ENCODE measurements at regions not wholly inside any gene's neighbourhood (a gene's known extent, or its start where the extent isn't known, plus 50 kb on each side); places are given as distances from the start of the nearest gene placed in this dataset.

DNA sequence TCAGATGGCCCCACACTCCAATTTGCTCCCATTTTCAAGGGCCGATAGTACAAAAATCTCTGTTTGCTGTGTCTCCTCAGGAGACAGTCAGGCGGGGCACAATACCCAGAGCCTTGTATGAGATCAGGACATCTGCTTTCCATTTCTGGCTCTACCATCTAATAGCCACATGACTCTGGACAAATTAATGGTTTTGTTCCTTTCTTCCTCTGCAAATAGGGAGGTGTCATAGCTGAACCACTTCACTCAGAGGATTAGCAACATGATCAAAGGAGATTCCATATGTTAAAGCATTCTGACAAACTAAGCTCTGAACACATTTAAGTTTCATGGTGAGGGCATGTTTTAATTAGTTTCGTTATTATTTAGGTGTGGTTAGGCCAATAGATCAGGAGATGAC is 602.1 kb upstream of the SYT4 start:
- DNase-seq (ENCODE audit: low spot score): no peak
- Histone ChIP-seq H2BK12ac (ENCODE audit: low read length) (no peak overlapping the region), H3K27ac (replicated peaks; ENCODE audit: low read length) (no peak overlapping the region), H3K14ac (ENCODE audit: low read length) (no peak overlapping the region), H3K27me3 (ENCODE audit: control insufficient read depth in 3 of 3, insufficient read depth in 3 of 3, low read depth in 1 of 3, low read length in 3 of 3) (no peaks in the 10 kb centered on the region), H3K4me3 (ENCODE audit: low read length in 2 of 2) (no peak overlapping the region), H2BK15ac (ENCODE audit: low read length) (no peak overlapping the region), H3K9ac (ENCODE audit: low read depth, low read length, poor library complexity) (no peak overlapping the region), H3K79me1 (ENCODE audit: low read depth, low read length) (no peaks in the 10 kb centered on the region), H2BK5ac (ENCODE audit: low read length) (no peak overlapping the region), H4K8ac (ENCODE audit: low read depth, low read length) (no peak overlapping the region), H2AFZ (ENCODE audit: low read length) (no peak overlapping the region), H3K9me3 (replicated peaks in 1 of 2; ENCODE audit: control insufficient read depth in 2 of 2, insufficient read depth in 1 of 2, low read depth in 1 of 2, low read length in 2 of 2) (no peaks in the 10 kb centered on the region), H3K4me1 (ENCODE audit: control insufficient read depth in 2 of 2, insufficient read depth in 1 of 2, low read depth in 1 of 2, low read length in 2 of 2) (peaks cover 0 to 4% of the 10 kb centered on the region in 2 donors), H2AK5ac (ENCODE audit: low read depth, low read length) (no peak overlapping the region), H3K36me3 (replicated peaks in 1 of 2; ENCODE audit: control insufficient read depth in 2 of 2, insufficient read depth in 2 of 2, low read length in 2 of 2) (no peaks in the 10 kb centered on the region), H3K4ac (ENCODE audit: low read length) (no peak overlapping the region), H4K91ac (ENCODE audit: low read depth, low read length, poor library complexity) (no peak overlapping the region), H2BK120ac (ENCODE audit: low read depth, low read length) (no peak overlapping the region), H3K4me2 (ENCODE audit: insufficient read depth, low read length, poor library complexity, severe bottlenecking) (no peak overlapping the region), H3K23ac (ENCODE audit: low read depth, low read length, poor library complexity) (no peak overlapping the region), H3K18ac (ENCODE audit: low read length) (no peak overlapping the region)
- WGBS, 2 donors (ENCODE audit: extremely low coverage in 2 of 2, insufficient read length in 2 of 2, insufficient replicate concordance in 1 of 2): no CpG with 5 or more reads among the region's 3 CpGs

GRCh38 chr18:43882358-43883055 is 605.2 kb upstream of the SYT4 start:
- H3K18ac ChIP-seq (ENCODE audit: low read length): no peak overlapping the region
- H3K4me1 ChIP-seq (ENCODE audit: control insufficient read depth in 2 of 2, insufficient read depth in 1 of 2, low read depth in 1 of 2, low read length in 2 of 2): peaks cover under 1 to 2% of the 10 kb centered on the region in 2 donors
- no peak overlapping the region for H2BK5ac ChIP-seq (ENCODE audit: low read length)
- H4K91ac ChIP-seq (ENCODE audit: low read depth, low read length, poor library complexity): no peak overlapping the region
- H3K27ac ChIP-seq (replicated peaks; ENCODE audit: low read length): no peak overlapping the region
- H4K8ac ChIP-seq (ENCODE audit: low read depth, low read length): no peak overlapping the region
- H2AFZ ChIP-seq (ENCODE audit: low read length): no peak overlapping the region
- H3K4ac ChIP-seq (ENCODE audit: low read length): no peak overlapping the region
- no peaks in the 10 kb centered on the region for H3K27me3 ChIP-seq (ENCODE audit: control insufficient read depth in 3 of 3, insufficient read depth in 3 of 3, low read depth in 1 of 3, low read length in 3 of 3)
- no CpG with 5 or more reads among the region's 7 CpGs for WGBS, 2 donors (ENCODE audit: extremely low coverage in 2 of 2, insufficient read length in 2 of 2, insufficient replicate concordance in 1 of 2)
- H3K79me1 ChIP-seq (ENCODE audit: low read depth, low read length): no peaks in the 10 kb centered on the region
- H2BK15ac ChIP-seq (ENCODE audit: low read length): no peak overlapping the region
- H3K4me3 ChIP-seq (ENCODE audit: low read length in 2 of 2): no peak overlapping the region
- no peak overlapping the region for H3K23ac ChIP-seq (ENCODE audit: low read depth, low read length, poor library complexity)
- no peak overlapping the region for H2BK12ac ChIP-seq (ENCODE audit: low read length)
- H3K4me2 ChIP-seq (ENCODE audit: insufficient read depth, low read length, poor library complexity, severe bottlenecking): no peak overlapping the region
- DNase-seq (ENCODE audit: low spot score): no peak
- no peak overlapping the region for H3K14ac ChIP-seq (ENCODE audit: low read length)
- no peaks in the 10 kb centered on the region for H3K36me3 ChIP-seq (replicated peaks in 1 of 2; ENCODE audit: control insufficient read depth in 2 of 2, insufficient read depth in 2 of 2, low read length in 2 of 2)
- H3K9ac ChIP-seq (ENCODE audit: low read depth, low read length, poor library complexity): no peak overlapping the region
- H2AK5ac ChIP-seq (ENCODE audit: low read depth, low read length): no peak overlapping the region
- no peaks in the 10 kb centered on the region for H3K9me3 ChIP-seq (replicated peaks in 1 of 2; ENCODE audit: control insufficient read depth in 2 of 2, insufficient read depth in 1 of 2, low read depth in 1 of 2, low read length in 2 of 2)
- no peak overlapping the region for H2BK120ac ChIP-seq (ENCODE audit: low read depth, low read length)

GRCh38 chr18:43883886-43884285 is 606.6 kb upstream of the SYT4 start:
- Histone ChIP-seq H3K27ac (replicated peaks; ENCODE audit: low read length) (no peak overlapping the region), H3K4me2 (ENCODE audit: insufficient read depth, low read length, poor library complexity, severe bottlenecking) (no peak overlapping the region), H3K23ac (ENCODE audit: low read depth, low read length, poor library complexity) (no peak overlapping the region), H2AFZ (ENCODE audit: low read length) (no peak overlapping the region), H2BK12ac (ENCODE audit: low read length) (no peak overlapping the region), H3K14ac (ENCODE audit: low read length) (no peak overlapping the region), H2AK5ac (ENCODE audit: low read depth, low read length) (no peak overlapping the region), H3K79me1 (ENCODE audit: low read depth, low read length) (no peaks in the 10 kb centered on the region), H3K4me3 (ENCODE audit: low read length in 2 of 2) (no peak overlapping the region), H3K36me3 (replicated peaks in 1 of 2; ENCODE audit: control insufficient read depth in 2 of 2, insufficient read depth in 2 of 2, low read length in 2 of 2) (no peaks in the 10 kb centered on the region), H4K8ac (ENCODE audit: low read depth, low read length) (no peak overlapping the region), H3K4ac (ENCODE audit: low read length) (no peak overlapping the region), H3K27me3 (ENCODE audit: control insufficient read depth in 3 of 3, insufficient read depth in 3 of 3, low read depth in 1 of 3, low read length in 3 of 3) (no peaks in the 10 kb centered on the region), H2BK120ac (ENCODE audit: low read depth, low read length) (no peak overlapping the region), H3K18ac (ENCODE audit: low read length) (no peak overlapping the region), H4K91ac (ENCODE audit: low read depth, low read length, poor library complexity) (no peak overlapping the region), H3K9me3 (replicated peaks in 1 of 2; ENCODE audit: control insufficient read depth in 2 of 2, insufficient read depth in 1 of 2, low read depth in 1 of 2, low read length in 2 of 2) (no peaks in the 10 kb centered on the region), H3K4me1 (ENCODE audit: control insufficient read depth in 2 of 2, insufficient read depth in 1 of 2, low read depth in 1 of 2, low read length in 2 of 2) (peaks cover 2% of the 10 kb centered on the region in 2 donors), H2BK15ac (ENCODE audit: low read length) (no peak overlapping the region), H2BK5ac (ENCODE audit: low read length) (no peak overlapping the region), H3K9ac (ENCODE audit: low read depth, low read length, poor library complexity) (no peak overlapping the region)
- DNase-seq (ENCODE audit: low spot score): no peak

DNA sequence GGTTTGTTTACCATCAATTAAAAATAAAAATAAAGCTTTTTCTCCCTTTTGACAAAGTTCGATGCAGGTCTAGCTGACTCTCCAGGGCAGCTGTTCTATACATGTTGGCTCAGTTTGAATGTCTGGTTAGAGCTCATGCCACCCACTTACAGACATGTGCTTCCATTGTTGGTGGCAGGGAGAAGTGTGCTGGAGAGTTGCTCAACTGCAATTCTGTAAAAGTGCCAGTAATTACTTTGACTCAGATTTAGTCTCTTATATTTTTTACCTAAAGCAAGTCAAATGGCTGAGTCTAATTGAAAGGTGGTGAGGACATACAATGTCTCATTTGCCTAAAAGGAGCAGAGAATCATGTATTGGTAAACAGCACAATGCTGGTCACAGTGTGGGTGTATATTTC is 609.1 kb upstream of the SYT4 start:
- Histone ChIP-seq H2AFZ (ENCODE audit: low read length) (no peak overlapping the region), H3K18ac (ENCODE audit: low read length) (no peak overlapping the region), H3K23ac (ENCODE audit: low read depth, low read length, poor library complexity) (no peak overlapping the region), H4K8ac (ENCODE audit: low read depth, low read length) (no peak overlapping the region), H3K4ac (ENCODE audit: low read length) (no peak overlapping the region), H2AK5ac (ENCODE audit: low read depth, low read length) (no peak overlapping the region), H3K9me3 (replicated peaks in 1 of 2; ENCODE audit: control insufficient read depth in 2 of 2, insufficient read depth in 1 of 2, low read depth in 1 of 2, low read length in 2 of 2) (no peaks in the 10 kb centered on the region), H3K9ac (ENCODE audit: low read depth, low read length, poor library complexity) (no peak overlapping the region), H2BK120ac (ENCODE audit: low read depth, low read length) (no peak overlapping the region), H3K4me1 (ENCODE audit: control insufficient read depth in 2 of 2, insufficient read depth in 1 of 2, low read depth in 1 of 2, low read length in 2 of 2) (peaks cover 2% of the 10 kb centered on the region in 2 donors), H3K27me3 (ENCODE audit: control insufficient read depth in 3 of 3, insufficient read depth in 3 of 3, low read depth in 1 of 3, low read length in 3 of 3) (no peaks in the 10 kb centered on the region), H4K91ac (ENCODE audit: low read depth, low read length, poor library complexity) (no peak overlapping the region), H3K79me1 (ENCODE audit: low read depth, low read length) (no peaks in the 10 kb centered on the region), H2BK5ac (ENCODE audit: low read length) (no peak overlapping the region), H3K4me2 (ENCODE audit: insufficient read depth, low read length, poor library complexity, severe bottlenecking) (no peak overlapping the region), H2BK12ac (ENCODE audit: low read length) (no peak overlapping the region), H3K36me3 (replicated peaks in 1 of 2; ENCODE audit: control insufficient read depth in 2 of 2, insufficient read depth in 2 of 2, low read length in 2 of 2) (no peaks in the 10 kb centered on the region), H3K4me3 (ENCODE audit: low read length in 2 of 2) (no peak overlapping the region), H3K27ac (replicated peaks; ENCODE audit: low read length) (no peak overlapping the region), H3K14ac (ENCODE audit: low read length) (no peak overlapping the region), H2BK15ac (ENCODE audit: low read length) (no peak overlapping the region)
- DNase-seq (ENCODE audit: low spot score): no peak
- WGBS, 2 donors (ENCODE audit: extremely low coverage in 2 of 2, insufficient read length in 2 of 2, insufficient replicate concordance in 1 of 2): no CpG with 5 or more reads among the region's 1 CpG
